Adipocyte (in vitro differentiated cells): ENCODE measurements at regions not wholly inside any gene's neighbourhood (a gene's known extent, or its start where the extent isn't known, plus 50 kb on each side); places are given as distances from the start of the nearest gene placed in this dataset.

ENCODE experiments used
- DNase-seq: peaks from one replicate; pipeline ENCODE4 v3.0.0-alpha.2; 2015; ENCODE audit warnings: low read depth
- H3K27me3 ChIP-seq: replicated peaks from 2 replicates; pipeline ENCODE4 v1.7.0; 2013; ENCODE audit warnings: mild to moderate bottlenecking, low read length, moderate library complexity; ENCODE audit not compliant: control insufficient read depth, insufficient read depth
- H3K36me3 ChIP-seq: 2 replicates; pipeline ENCODE4 v1.7.0; 2013; ENCODE audit warnings: low read length, mild to moderate bottlenecking, moderate library complexity; ENCODE audit not compliant: control insufficient read depth, insufficient read depth, severe bottlenecking
- H3K4me1 ChIP-seq: 2 replicates; pipeline ENCODE4 v1.7.0; 2013; ENCODE audit warnings: mild to moderate bottlenecking, low read length, moderate library complexity; ENCODE audit not compliant: control insufficient read depth, insufficient read depth
- H3K4me3 ChIP-seq: 2 replicates; pipeline ENCODE4 v1.7.0; 2013; ENCODE audit warnings: mild to moderate bottlenecking, low read length, moderate library complexity
- H3K9ac ChIP-seq: 2 replicates; pipeline ENCODE4 v1.7.0; 2013; ENCODE audit warnings: mild to moderate bottlenecking, low read length, moderate library complexity
- H3K9me3 ChIP-seq: 2 replicates; pipeline ENCODE4 v1.7.0; 2013; ENCODE audit warnings: mild to moderate bottlenecking, low read length, moderate library complexity; ENCODE audit not compliant: control insufficient read depth

- Histone ChIP-seq H3K4me1 (peaks cover 72% of the 10 kb centered on the region), H3K4me3 (peak overlapping the region; percentile 59), H3K9ac (peak overlapping the region; percentile 85), H3K36me3 (no peaks in the 10 kb centered on the region), H3K27me3 (no peaks in the 10 kb centered on the region), H3K9me3 (no peaks in the 10 kb centered on the region)
- DNase-seq, result peak; percentile 45
Measured at GRCh38 chr11:126112547-126112946, 49.9 kb upstream of the CDON start.
